DND-41 (cell line): ENCODE measurements at regions not wholly inside any gene's neighbourhood (a gene's known extent, or its start where the extent isn't known, plus 50 kb on each side); places are given as distances from the start of the nearest gene placed in this dataset.

Experiments
- EZH2 ChIP-seq: IDR thresholded peaks from 3 replicates; pipeline ENCODE4 v1.6.1; 2012; ENCODE audit warnings: borderline replicate concordance, low read depth, mild to moderate bottlenecking, moderate library complexity, low read length, inconsistent platforms; ENCODE audit not compliant: severe bottlenecking
- TF ChIP-seq, protein P1 (sequence below): IDR thresholded peaks from 2 replicates; pipeline ENCODE4 v1.5.1; 2012; ENCODE audit warnings: borderline replicate concordance, low read length, moderate library complexity, mild to moderate bottlenecking; ENCODE audit not compliant: poor library complexity, severe bottlenecking; ENCODE audit errors: extremely low read depth

DNA sequence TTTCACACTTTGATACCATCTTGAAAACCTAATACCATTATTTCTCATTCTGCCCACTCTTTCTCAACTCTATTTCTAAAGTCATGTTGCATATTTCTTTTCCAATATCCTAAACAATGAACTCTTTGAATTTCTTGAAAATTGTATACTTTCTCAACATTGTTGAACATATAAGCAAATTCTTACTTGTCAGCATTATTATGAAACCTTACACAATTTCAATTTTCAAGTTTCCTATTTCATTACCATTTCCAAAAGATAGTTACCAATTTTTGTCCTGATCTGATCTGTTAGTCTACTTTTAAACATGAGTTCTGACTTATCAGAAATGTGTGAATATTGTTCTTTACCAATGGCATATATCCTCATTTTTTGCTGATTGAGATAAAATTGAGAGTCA, 806.3 kb upstream of the IGFBP7 start:
- TF ChIP-seq, protein P1, sequence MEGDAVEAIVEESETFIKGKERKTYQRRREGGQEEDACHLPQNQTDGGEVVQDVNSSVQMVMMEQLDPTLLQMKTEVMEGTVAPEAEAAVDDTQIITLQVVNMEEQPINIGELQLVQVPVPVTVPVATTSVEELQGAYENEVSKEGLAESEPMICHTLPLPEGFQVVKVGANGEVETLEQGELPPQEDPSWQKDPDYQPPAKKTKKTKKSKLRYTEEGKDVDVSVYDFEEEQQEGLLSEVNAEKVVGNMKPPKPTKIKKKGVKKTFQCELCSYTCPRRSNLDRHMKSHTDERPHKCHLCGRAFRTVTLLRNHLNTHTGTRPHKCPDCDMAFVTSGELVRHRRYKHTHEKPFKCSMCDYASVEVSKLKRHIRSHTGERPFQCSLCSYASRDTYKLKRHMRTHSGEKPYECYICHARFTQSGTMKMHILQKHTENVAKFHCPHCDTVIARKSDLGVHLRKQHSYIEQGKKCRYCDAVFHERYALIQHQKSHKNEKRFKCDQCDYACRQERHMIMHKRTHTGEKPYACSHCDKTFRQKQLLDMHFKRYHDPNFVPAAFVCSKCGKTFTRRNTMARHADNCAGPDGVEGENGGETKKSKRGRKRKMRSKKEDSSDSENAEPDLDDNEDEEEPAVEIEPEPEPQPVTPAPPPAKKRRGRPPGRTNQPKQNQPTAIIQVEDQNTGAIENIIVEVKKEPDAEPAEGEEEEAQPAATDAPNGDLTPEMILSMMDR, result no peak
- TF ChIP-seq EZH2, result no peak
